ENCODE measurements at regions not wholly inside any gene's neighbourhood (a gene's known extent, or its start where the extent isn't known, plus 50 kb on each side); places are given as distances from the start of the nearest gene placed in this dataset.

DNA sequence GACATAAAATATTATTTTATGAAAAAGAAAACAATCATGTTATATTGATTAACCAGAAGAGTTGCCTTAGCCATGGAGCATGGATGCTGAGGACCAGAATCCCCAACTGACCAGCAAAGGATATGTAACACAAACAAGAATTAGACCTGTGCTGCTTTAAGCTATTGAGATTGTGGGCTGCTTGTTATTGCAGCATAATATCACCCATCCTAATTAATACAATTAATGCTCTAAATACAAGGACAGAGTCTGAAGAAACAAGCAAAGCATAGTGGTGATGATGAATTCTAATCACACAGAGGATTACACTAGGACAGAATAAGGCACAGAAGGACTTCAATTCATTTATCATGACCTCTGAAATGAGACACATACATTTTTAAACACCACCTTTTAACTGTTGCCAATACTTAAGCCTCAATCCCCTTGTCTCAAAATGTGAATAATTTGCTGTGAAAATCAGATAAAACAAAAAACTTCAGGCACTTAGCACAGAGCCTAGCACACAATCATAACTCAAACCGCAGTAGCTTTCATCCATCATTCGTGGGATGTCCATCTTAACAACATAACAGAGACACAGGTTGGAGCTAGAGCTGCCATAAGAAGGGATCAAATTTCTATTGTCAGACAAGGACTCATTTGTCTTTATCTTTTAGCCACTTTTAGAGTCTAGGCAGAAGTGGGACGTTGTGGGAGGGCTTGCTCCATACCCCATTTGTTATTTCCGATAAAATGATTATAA, 449.6 kb upstream of the DCN start:
- no peak overlapping the region for H3K4me3 ChIP-seq (replicated peaks; ENCODE audit: low read depth, low read length)
- TF ChIP-seq, protein P1, sequence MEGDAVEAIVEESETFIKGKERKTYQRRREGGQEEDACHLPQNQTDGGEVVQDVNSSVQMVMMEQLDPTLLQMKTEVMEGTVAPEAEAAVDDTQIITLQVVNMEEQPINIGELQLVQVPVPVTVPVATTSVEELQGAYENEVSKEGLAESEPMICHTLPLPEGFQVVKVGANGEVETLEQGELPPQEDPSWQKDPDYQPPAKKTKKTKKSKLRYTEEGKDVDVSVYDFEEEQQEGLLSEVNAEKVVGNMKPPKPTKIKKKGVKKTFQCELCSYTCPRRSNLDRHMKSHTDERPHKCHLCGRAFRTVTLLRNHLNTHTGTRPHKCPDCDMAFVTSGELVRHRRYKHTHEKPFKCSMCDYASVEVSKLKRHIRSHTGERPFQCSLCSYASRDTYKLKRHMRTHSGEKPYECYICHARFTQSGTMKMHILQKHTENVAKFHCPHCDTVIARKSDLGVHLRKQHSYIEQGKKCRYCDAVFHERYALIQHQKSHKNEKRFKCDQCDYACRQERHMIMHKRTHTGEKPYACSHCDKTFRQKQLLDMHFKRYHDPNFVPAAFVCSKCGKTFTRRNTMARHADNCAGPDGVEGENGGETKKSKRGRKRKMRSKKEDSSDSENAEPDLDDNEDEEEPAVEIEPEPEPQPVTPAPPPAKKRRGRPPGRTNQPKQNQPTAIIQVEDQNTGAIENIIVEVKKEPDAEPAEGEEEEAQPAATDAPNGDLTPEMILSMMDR (IDR thresholded peaks at IDR 0.05; ENCODE audit: low read depth, low read length, missing control alignments), result no peak
- no peak for DNase-seq (ENCODE audit: extremely low read depth, low read depth)

DNA sequence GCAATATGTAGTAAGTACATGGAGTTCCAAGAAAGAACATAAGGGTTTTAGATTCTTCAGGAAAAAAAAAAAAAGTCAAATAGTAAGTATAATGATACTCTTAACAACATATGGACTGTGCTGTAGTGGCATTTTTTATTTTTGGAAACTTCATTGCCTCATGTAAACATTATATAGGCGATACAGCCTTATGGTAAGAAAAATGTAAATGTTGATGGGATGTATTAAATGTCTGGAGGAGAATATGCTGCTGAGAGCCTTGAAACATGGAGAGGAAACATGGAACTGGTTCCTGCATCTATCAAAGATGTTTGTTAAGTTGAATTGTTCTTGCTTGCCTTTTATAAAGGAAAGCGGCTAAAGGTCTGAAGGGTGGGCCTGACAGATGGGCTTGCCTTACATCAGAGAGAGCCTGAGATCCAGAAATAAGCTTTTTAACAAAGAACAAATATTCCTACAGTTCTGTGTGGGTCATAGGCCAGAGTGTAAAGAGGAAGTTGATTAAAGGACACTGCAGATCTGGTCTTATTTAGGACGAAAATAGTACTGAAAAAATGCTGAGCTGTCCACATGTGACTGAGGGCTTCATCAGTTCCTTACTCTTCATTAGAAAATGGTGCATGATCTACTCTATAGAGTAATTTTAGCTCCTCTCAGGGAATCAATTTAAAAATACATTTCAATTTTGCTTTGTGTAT, 448.1 kb upstream of the DCN start:
- no peak for DNase-seq (ENCODE audit: extremely low read depth, low read depth)
- TF ChIP-seq, protein P1 (IDR thresholded peaks at IDR 0.05; ENCODE audit: low read depth, low read length, missing control alignments), result no peak
- no peak overlapping the region for H3K4me3 ChIP-seq (replicated peaks; ENCODE audit: low read depth, low read length)

DNA sequence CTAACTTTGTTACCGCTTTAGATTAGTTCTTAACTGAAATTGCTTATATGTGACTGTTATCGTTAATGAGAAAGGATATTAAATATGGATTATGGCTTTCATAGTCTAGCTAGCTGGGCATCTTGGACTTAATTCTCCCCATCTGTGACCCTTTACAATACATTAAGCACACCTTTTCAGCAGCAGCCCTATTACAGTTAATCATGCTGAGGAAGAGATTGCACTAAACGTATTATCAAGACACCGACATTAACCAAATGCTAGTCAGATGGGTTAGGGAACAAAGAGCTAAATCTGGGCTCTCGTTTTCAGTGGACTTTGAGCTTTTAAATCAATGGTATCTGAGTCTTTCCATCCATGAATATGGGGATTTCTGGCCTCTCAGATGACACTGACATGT, 447.5 kb upstream of the DCN start:
- no peak overlapping the region for H3K4me3 ChIP-seq (replicated peaks; ENCODE audit: low read depth, low read length)
- DNase-seq (ENCODE audit: extremely low read depth, low read depth), result no peak
- TF ChIP-seq, protein P1 (IDR thresholded peaks at IDR 0.05; ENCODE audit: low read depth, low read length, missing control alignments), result no peak

DNA sequence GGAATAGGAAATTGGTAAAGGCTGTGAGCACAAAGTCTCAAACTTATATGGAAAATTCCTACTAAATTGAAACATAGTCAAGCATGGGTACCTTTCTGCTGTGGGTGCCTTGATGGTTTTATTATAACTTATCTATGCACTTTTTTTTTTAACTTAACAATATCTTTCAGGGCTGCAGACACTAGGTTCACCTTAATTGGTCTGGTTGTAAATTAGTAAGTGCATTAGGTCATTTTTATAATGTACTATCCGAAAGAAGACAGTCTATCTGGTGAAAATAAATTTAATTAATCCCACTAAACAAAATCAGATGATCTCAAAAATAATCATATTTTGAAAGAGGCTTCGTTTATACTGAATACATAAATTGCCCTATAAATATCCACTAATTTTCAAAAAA, 446.8 kb upstream of the DCN start:
- TF ChIP-seq, protein P1 (IDR thresholded peaks at IDR 0.05; ENCODE audit: low read depth, low read length, missing control alignments), result no peak
- no peak overlapping the region for H3K4me3 ChIP-seq (replicated peaks; ENCODE audit: low read depth, low read length)
- no peak for DNase-seq (ENCODE audit: extremely low read depth, low read depth)

DNA sequence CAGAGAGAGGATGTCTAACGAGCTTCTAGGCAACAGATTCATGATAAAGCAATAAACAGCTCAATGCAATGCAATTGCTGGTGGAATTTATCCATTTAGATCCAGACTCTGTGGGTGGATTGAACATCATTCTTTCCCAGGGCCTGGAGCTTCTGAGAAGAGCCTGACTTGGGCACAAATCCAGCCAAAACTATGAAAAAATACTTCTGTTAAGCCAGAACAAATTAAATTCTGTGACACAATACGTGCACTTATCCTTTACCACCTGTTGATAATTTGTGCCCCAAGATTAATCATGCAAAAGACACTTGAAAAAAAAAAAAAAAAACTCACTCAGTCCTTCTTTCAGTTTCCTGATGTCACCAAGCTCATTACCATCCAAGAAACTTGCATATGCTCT, 446.0 kb upstream of the DCN start:
- TF ChIP-seq, protein P1 (IDR thresholded peaks at IDR 0.05; ENCODE audit: low read depth, low read length, missing control alignments), result no peak
- DNase-seq (ENCODE audit: extremely low read depth, low read depth), result no peak
- no peak overlapping the region for H3K4me3 ChIP-seq (replicated peaks; ENCODE audit: low read depth, low read length)

DNA sequence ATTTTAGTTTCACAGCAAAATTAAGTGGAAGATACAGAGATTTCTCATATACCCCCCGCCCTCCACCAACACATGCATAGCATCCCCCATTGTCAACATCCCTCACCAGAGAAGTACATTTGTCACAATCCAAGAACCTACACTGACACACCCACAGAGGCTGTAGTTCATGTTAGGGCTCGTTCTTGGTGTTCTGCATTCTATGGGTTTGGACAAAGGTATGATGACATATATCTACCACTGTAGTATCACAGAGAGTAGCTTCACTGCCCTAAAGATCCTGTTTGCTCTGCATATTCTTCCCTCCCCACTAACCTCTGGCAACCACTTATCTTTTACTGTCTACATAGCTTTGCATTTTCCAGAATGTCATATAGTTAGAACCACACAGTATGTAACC, 444.6 kb upstream of the DCN start:
- TF ChIP-seq, protein P1 (IDR thresholded peaks at IDR 0.05; ENCODE audit: low read depth, low read length, missing control alignments), result no peak
- no peak overlapping the region for H3K4me3 ChIP-seq (replicated peaks; ENCODE audit: low read depth, low read length)
- DNase-seq (ENCODE audit: extremely low read depth, low read depth), result no peak

Data from HFF-Myc (cell line).